ENCODE measurements at regions not wholly inside any gene's neighbourhood (a gene's known extent, or its start where the extent isn't known, plus 50 kb on each side); places are given as distances from the start of the nearest gene placed in this dataset.
"Not testable (repeated sequence)": the region's sequence is repeated elsewhere in the genome, so short reads cannot be mapped to it uniquely, and the experiment has no call there.

DNA sequence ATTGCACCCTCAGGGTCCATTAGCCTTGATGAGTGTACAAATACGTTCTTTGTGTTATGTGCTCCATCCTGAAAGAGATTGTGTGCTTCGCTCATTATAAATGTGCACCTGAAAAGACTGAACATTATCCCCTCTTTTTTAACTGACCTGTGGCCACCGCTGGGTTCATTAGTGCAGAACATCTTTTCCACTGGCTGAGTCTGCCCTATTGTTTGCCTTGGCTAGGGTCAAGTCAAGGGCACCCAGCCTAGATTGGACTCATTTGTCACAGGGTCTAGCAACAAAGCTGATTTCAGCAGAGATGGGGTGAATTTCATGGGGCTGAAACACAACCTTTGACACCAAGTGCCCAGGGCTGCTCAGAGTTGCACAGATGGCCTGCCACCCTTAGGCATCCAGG is 764.1 kb upstream of the ARRDC3 start:
- TF ChIP-seq, protein P1, sequence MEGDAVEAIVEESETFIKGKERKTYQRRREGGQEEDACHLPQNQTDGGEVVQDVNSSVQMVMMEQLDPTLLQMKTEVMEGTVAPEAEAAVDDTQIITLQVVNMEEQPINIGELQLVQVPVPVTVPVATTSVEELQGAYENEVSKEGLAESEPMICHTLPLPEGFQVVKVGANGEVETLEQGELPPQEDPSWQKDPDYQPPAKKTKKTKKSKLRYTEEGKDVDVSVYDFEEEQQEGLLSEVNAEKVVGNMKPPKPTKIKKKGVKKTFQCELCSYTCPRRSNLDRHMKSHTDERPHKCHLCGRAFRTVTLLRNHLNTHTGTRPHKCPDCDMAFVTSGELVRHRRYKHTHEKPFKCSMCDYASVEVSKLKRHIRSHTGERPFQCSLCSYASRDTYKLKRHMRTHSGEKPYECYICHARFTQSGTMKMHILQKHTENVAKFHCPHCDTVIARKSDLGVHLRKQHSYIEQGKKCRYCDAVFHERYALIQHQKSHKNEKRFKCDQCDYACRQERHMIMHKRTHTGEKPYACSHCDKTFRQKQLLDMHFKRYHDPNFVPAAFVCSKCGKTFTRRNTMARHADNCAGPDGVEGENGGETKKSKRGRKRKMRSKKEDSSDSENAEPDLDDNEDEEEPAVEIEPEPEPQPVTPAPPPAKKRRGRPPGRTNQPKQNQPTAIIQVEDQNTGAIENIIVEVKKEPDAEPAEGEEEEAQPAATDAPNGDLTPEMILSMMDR (IDR thresholded peaks at IDR 0.05; ENCODE audit: extremely low read depth, low read depth, low read length) = no peak
- Histone ChIP-seq H3K79me2 (ENCODE audit: insufficient read depth, low read length) (no peaks in the 10 kb centered on the region), H3K9me3 (ENCODE audit: low read depth, low read length) (no peaks in the 10 kb centered on the region), H3K27ac (ENCODE audit: low read depth, low read length) (no peak overlapping the region), H4K20me1 (ENCODE audit: insufficient read depth, low read length) (no peaks in the 10 kb centered on the region), H3K4me1 (ENCODE audit: insufficient read depth, low read length) (no peaks in the 10 kb centered on the region), H3K27me3 (ENCODE audit: insufficient read depth, low read length) (no peaks in the 10 kb centered on the region), H3K4me3 (ENCODE audit: insufficient read depth, low read length) (no peak overlapping the region), H2AFZ (ENCODE audit: low read length) (no peak overlapping the region), H3K36me3 (ENCODE audit: insufficient read depth, low read length) (no peaks in the 10 kb centered on the region), H3K4me2 (ENCODE audit: insufficient read depth, low read length) (no peak overlapping the region)
- DNase-seq (ENCODE audit: insufficient read length, low spot score, missing footprints) = no peak

DNA sequence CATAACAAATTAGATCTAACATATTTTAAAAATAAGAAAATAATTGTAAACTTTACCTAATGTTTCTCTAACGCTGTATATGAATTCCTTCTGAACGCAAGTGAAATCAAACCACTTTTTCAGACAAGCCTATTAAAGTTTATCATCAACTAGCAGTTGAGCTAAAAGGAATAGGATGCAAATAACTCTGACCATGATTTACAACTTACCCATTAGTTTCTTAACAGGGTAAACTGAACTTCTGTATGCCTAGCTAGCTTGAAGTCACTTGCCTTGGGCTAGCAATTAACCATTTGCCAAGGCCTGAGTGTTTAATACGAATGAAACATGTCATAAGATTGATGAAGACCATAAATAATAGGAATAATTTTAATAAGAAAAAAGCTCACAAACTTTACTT is 762.7 kb upstream of the ARRDC3 start:
- DNase-seq (ENCODE audit: insufficient read length, low spot score, missing footprints) = no peak
- H3K4me1 ChIP-seq (ENCODE audit: insufficient read depth, low read length) = no peaks in the 10 kb centered on the region
- H3K27me3 ChIP-seq (ENCODE audit: insufficient read depth, low read length) = no peaks in the 10 kb centered on the region
- H3K36me3 ChIP-seq (ENCODE audit: insufficient read depth, low read length) = no peaks in the 10 kb centered on the region
- H4K20me1 ChIP-seq (ENCODE audit: insufficient read depth, low read length) = no peaks in the 10 kb centered on the region
- no peak overlapping the region for H3K27ac ChIP-seq (ENCODE audit: low read depth, low read length)
- no peak overlapping the region for H2AFZ ChIP-seq (ENCODE audit: low read length)
- TF ChIP-seq, protein P1 (IDR thresholded peaks at IDR 0.05; ENCODE audit: extremely low read depth, low read depth, low read length) = no peak
- H3K4me3 ChIP-seq (ENCODE audit: insufficient read depth, low read length) = no peak overlapping the region
- H3K4me2 ChIP-seq (ENCODE audit: insufficient read depth, low read length) = no peak overlapping the region
- no peaks in the 10 kb centered on the region for H3K79me2 ChIP-seq (ENCODE audit: insufficient read depth, low read length)
- no peaks in the 10 kb centered on the region for H3K9me3 ChIP-seq (ENCODE audit: low read depth, low read length)

- no peaks in the 10 kb centered on the region for H3K79me2 ChIP-seq (ENCODE audit: insufficient read depth, low read length)
These were observed 761.7 kb upstream of the ARRDC3 start for GRCh38 chr5:92144824-92145223.

GRCh38 chr5:92132294-92132908 is 749.3 kb upstream of the ARRDC3 start:
- H3K4me2 ChIP-seq (ENCODE audit: insufficient read depth, low read length); H3K4me1 ChIP-seq (ENCODE audit: insufficient read depth, low read length); H3K27ac ChIP-seq (ENCODE audit: low read depth, low read length); H3K36me3 ChIP-seq (ENCODE audit: insufficient read depth, low read length); H3K27me3 ChIP-seq (ENCODE audit: insufficient read depth, low read length); H2AFZ ChIP-seq (ENCODE audit: low read length); H3K79me2 ChIP-seq (ENCODE audit: insufficient read depth, low read length); H3K4me3 ChIP-seq (ENCODE audit: insufficient read depth, low read length); H4K20me1 ChIP-seq (ENCODE audit: insufficient read depth, low read length); DNase-seq (ENCODE audit: insufficient read length, low spot score, missing footprints); H3K9me3 ChIP-seq (ENCODE audit: low read depth, low read length): not testable (repeated sequence)

More at GRCh38 chr5:92144824-92145223, 761.7 kb upstream of the ARRDC3 start:
- no peaks in the 10 kb centered on the region for H4K20me1 ChIP-seq (ENCODE audit: insufficient read depth, low read length)
- no peak overlapping the region for H3K4me2 ChIP-seq (ENCODE audit: insufficient read depth, low read length)
- no peaks in the 10 kb centered on the region for H3K9me3 ChIP-seq (ENCODE audit: low read depth, low read length)
- H3K4me1 ChIP-seq (ENCODE audit: insufficient read depth, low read length) = no peaks in the 10 kb centered on the region
- no peak overlapping the region for H2AFZ ChIP-seq (ENCODE audit: low read length)
- TF ChIP-seq, protein P1 (IDR thresholded peaks at IDR 0.05; ENCODE audit: extremely low read depth, low read depth, low read length) = no peak
- no peaks in the 10 kb centered on the region for H3K36me3 ChIP-seq (ENCODE audit: insufficient read depth, low read length)
- no peak overlapping the region for H3K27ac ChIP-seq (ENCODE audit: low read depth, low read length)
- H3K4me3 ChIP-seq (ENCODE audit: insufficient read depth, low read length) = no peak overlapping the region
- no peaks in the 10 kb centered on the region for H3K27me3 ChIP-seq (ENCODE audit: insufficient read depth, low read length)
- no peak for DNase-seq (ENCODE audit: insufficient read length, low spot score, missing footprints)
